LNCaP clone FGC (cell line): ENCODE measurements at regions not wholly inside any gene's neighbourhood (a gene's known extent, or its start where the extent isn't known, plus 50 kb on each side); places are given as distances from the start of the nearest gene placed in this dataset.

Source experiments
- DNase-seq: peaks from one replicate; pipeline ENCODE4 v3.0.0-alpha.2; 2011; ENCODE audit warnings: low read depth
- H3K4me3 ChIP-seq: 2 replicates; pipeline ENCODE4 v1.5.1; 2011; ENCODE audit warnings: mild to moderate bottlenecking, low read depth, low read length, control low read depth
- CTCF ChIP-seq: IDR thresholded peaks from 2 replicates; pipeline ENCODE4 v1.5.1; 2012; ENCODE audit warnings: mild to moderate bottlenecking; ENCODE audit not compliant: control insufficient read depth, insufficient read depth; ENCODE audit errors: extremely low read depth

GRCh38 chr12:63041601-63042000 lies 106.7 kb upstream of the PPM1H start:
- no peak overlapping the region for H3K4me3 ChIP-seq
- TF ChIP-seq CTCF = no peak
- DNase-seq = no peak

GRCh38 chr12:63040526-63041220 lies 105.7 kb upstream of the PPM1H start:
- no peak overlapping the region for H3K4me3 ChIP-seq
- DNase-seq = no peak
- TF ChIP-seq CTCF = no peak

- no peak overlapping the region for H3K4me3 ChIP-seq
- TF ChIP-seq CTCF = no peak
- no peak for DNase-seq
These were observed 103.8 kb upstream of the PPM1H start for GRCh38 chr12:63038713-63039100.

GRCh38 chr12:63037746-63038712 lies 103.1 kb upstream of the PPM1H start:
- TF ChIP-seq CTCF = no peak
- DNase-seq = peak; percentile 82
- no peak overlapping the region for H3K4me3 ChIP-seq

- no peak for DNase-seq
- H3K4me3 ChIP-seq = 0 out of 2 replicates have a peak overlapping the region, but pooled peaks have one; percentile 2
- no peak for TF ChIP-seq CTCF
These were observed 102.0 kb upstream of the PPM1H start for GRCh38 chr12:63036974-63037335.

- 0 out of 2 replicates have a peak overlapping the region, but pooled peaks have one; percentile 2 for H3K4me3 ChIP-seq
- TF ChIP-seq CTCF = no peak
- peak; percentile 99 for DNase-seq
These were observed 101.4 kb upstream of the PPM1H start for GRCh38 chr12:63036216-63036973.
